Germinal center (tissue), 1 donor: ENCODE measurements at regions not wholly inside any gene's neighbourhood (a gene's known extent, or its start where the extent isn't known, plus 50 kb on each side); places are given as distances from the start of the nearest gene placed in this dataset.

Experiments used
- DNase-seq: peaks from one replicate; pipeline ENCODE4 v3.0.0; 2012; ENCODE audit warnings: mixed read lengths, low spot score

GRCh38 chr4:155094201-155094820 is 114.1 kb upstream of the NPY2R start:
- DNase-seq, result no peak

GRCh38 chr4:155099231-155099630 is 109.2 kb upstream of the NPY2R start:
- DNase-seq, result no peak

- no peak for DNase-seq
Observed at GRCh38 chr4:155106629-155107028, 101.8 kb upstream of the NPY2R start.

- DNase-seq, result no peak
Observed at GRCh38 chr4:155107059-155107458, 101.4 kb upstream of the NPY2R start.

- DNase-seq, result no peak
Observed at GRCh38 chr4:155114790-155115189, 93.6 kb upstream of the NPY2R start.

- no peak for DNase-seq
Observed at GRCh38 chr4:155119006-155119405, 89.4 kb upstream of the NPY2R start.

GRCh38 chr4:155120536-155120935 is 87.9 kb upstream of the NPY2R start:
- DNase-seq, result no peak

GRCh38 chr4:155122382-155122781 is 86.1 kb upstream of the NPY2R start:
- DNase-seq, result no peak

- no peak for DNase-seq
Observed at GRCh38 chr4:155134136-155134535, 74.3 kb upstream of the NPY2R start.

- DNase-seq, result no peak
Observed at GRCh38 chr4:155140889-155141288, 67.5 kb upstream of the NPY2R start.

- DNase-seq, result no peak
Observed at GRCh38 chr4:155143512-155143911, 64.9 kb upstream of the NPY2R start.
